ENCODE measurements at regions not wholly inside any gene's neighbourhood (a gene's known extent, or its start where the extent isn't known, plus 50 kb on each side); places are given as distances from the start of the nearest gene placed in this dataset.
"Not testable (repeated sequence)": the region's sequence is repeated elsewhere in the genome, so short reads cannot be mapped to it uniquely, and the experiment has no call there.

- DNase-seq = no peak
These were observed 1258.6 kb downstream of the CDH12 start for GRCh38 chr5:21594566-21594965.

GRCh38 chr5:21593261-21593660 lies 1259.9 kb downstream of the CDH12 start:
- no peak for DNase-seq

- DNase-seq = no peak
These were observed 1271.6 kb downstream of the CDH12 start for GRCh38 chr5:21581508-21581907.

GRCh38 chr5:21574961-21575360 lies 1278.2 kb downstream of the CDH12 start:
- DNase-seq = no peak

GRCh38 chr5:21574438-21574837 lies 1278.7 kb downstream of the CDH12 start:
- no peak for DNase-seq

- DNase-seq = no peak
These were observed 1279.5 kb downstream of the CDH12 start for GRCh38 chr5:21573416-21574314.

GRCh38 chr5:21571196-21571595 lies 1281.9 kb downstream of the CDH12 start:
- DNase-seq = not testable (repeated sequence)

GRCh38 chr5:21559109-21559508 lies 1294.0 kb downstream of the CDH12 start:
- DNase-seq = not testable (repeated sequence)

GRCh38 chr5:21552263-21552662 lies 1300.9 kb downstream of the CDH12 start:
- DNase-seq = not testable (repeated sequence)

- not testable (repeated sequence) for DNase-seq
These were observed 1302.2 kb downstream of the CDH12 start for GRCh38 chr5:21550916-21551315.

GRCh38 chr5:21547656-21548055 lies 1305.5 kb downstream of the CDH12 start:
- DNase-seq = peak; percentile 1

- DNase-seq = not testable (repeated sequence)
These were observed 1318.0 kb downstream of the CDH12 start for GRCh38 chr5:21535114-21535513.

GRCh38 chr5:21521157-21521556 lies 1332.0 kb downstream of the CDH12 start:
- not testable (repeated sequence) for DNase-seq

- not testable (repeated sequence) for DNase-seq
These were observed 1356.2 kb downstream of the CDH12 start for GRCh38 chr5:21496926-21497325.

- not testable (repeated sequence) for DNase-seq
These were observed 1357.1 kb downstream of the CDH12 start for GRCh38 chr5:21496056-21496455.

GRCh38 chr5:21495235-21495634 lies 1357.9 kb downstream of the CDH12 start:
- DNase-seq = not testable (repeated sequence)

- DNase-seq = not testable (repeated sequence)
These were observed 1359.1 kb downstream of the CDH12 start for GRCh38 chr5:21494033-21494432.

- not testable (repeated sequence) for DNase-seq
These were observed 1362.0 kb downstream of the CDH12 start for GRCh38 chr5:21491182-21491581.

GRCh38 chr5:21488828-21489227 lies 1364.3 kb downstream of the CDH12 start:
- not testable (repeated sequence) for DNase-seq

GRCh38 chr5:21485458-21486000 lies 1367.6 kb downstream of the CDH12 start:
- not testable (repeated sequence) for DNase-seq

GRCh38 chr5:21484498-21484889 lies 1368.7 kb downstream of the CDH12 start:
- DNase-seq = not testable (repeated sequence)

GRCh38 chr5:21483790-21484497 lies 1369.2 kb downstream of the CDH12 start:
- DNase-seq = not testable (repeated sequence)

GRCh38 chr5:21482983-21483650 lies 1370.0 kb downstream of the CDH12 start:
- DNase-seq = not testable (repeated sequence)

All from NCI-H524 treated with DMSO at 0.1 percent for 48 hours (cell line).